CD14-positive monocyte (primary cell): ENCODE measurements at regions not wholly inside any gene's neighbourhood (a gene's known extent, or its start where the extent isn't known, plus 50 kb on each side); places are given as distances from the start of the nearest gene placed in this dataset.
A peak's percentile ranks its signal among the peaks of the same experiment; 100 is the strongest.
"Not testable (repeated sequence)": the region's sequence is repeated elsewhere in the genome, so short reads cannot be mapped to it uniquely, and the experiment has no call there.

Experiments
- DNase-seq, 3 donors: peaks; one replicate each; pipeline ENCODE4 v3.0.0-alpha.2; 2011 to 2022
- H2AFZ ChIP-seq: 2 replicates; pipeline ENCODE4 v1.6.0; 2012; ENCODE audit warnings: mild to moderate bottlenecking, low read depth, low read length, inconsistent platforms; ENCODE audit not compliant: insufficient read depth, poor library complexity, severe bottlenecking
- H3K27ac ChIP-seq, 2 donors: 1 replicate in 1 of 2; 2 replicates in 1 of 2; pipeline ENCODE4 v1.5.1; 2012 to 2013; ENCODE audit warnings: low read length in 2 of 2, control low read depth in 1 of 2, inconsistent platforms in 1 of 2, low read depth in 1 of 2, mild to moderate bottlenecking in 1 of 2
- H3K27me3 ChIP-seq, 2 donors: one replicate each; pipeline versions ENCODE4 v1.6.0 to v1.6.1; 2011 to 2013; ENCODE audit warnings: low read length in 2 of 2; ENCODE audit not compliant: control insufficient read depth in 2 of 2, insufficient read depth in 2 of 2
- H3K36me3 ChIP-seq, 2 donors: replicated peaks in 1 of 2; 1 replicate in 1 of 2; 2 replicates in 1 of 2; pipeline versions ENCODE4 v1.5.1 to v1.6.1; 2012 to 2013; ENCODE audit warnings: low read length in 2 of 2, control low read depth in 1 of 2, inconsistent platforms in 1 of 2, mild to moderate bottlenecking in 1 of 2; ENCODE audit not compliant: insufficient read depth in 2 of 2, control insufficient read depth in 1 of 2
- H3K4me1 ChIP-seq, 2 donors: 1 replicate in 1 of 2; 2 replicates in 1 of 2; pipeline versions ENCODE4 v1.5.1 to v1.6.1; 2012 to 2013; ENCODE audit warnings: low read length in 2 of 2, control low read depth in 1 of 2, inconsistent platforms in 1 of 2, mild to moderate bottlenecking in 1 of 2, moderate library complexity in 1 of 2; ENCODE audit not compliant: insufficient read depth in 2 of 2, control insufficient read depth in 1 of 2
- H3K4me2 ChIP-seq: replicated peaks from 2 replicates; pipeline ENCODE3; 2012; ENCODE audit warnings: low read length, moderate library complexity, mild to moderate bottlenecking; ENCODE audit not compliant: poor library complexity, severe bottlenecking; ENCODE audit errors: extremely low read depth
- H3K4me3 ChIP-seq, 3 experiments: fragments of 200-600 bp in 1 of 3; sonication (generic) in 1 of 3; replicated peaks in 1 of 3; 1 replicate in 2 of 3; 2 replicates in 1 of 3; pipeline ENCODE4 v1.5.1; 2011 to 2013; ENCODE audit warnings: low read length in 3 of 3, mild to moderate bottlenecking in 3 of 3, control low read depth in 2 of 3, low read depth in 2 of 3, inconsistent platforms in 1 of 3, moderate library complexity in 1 of 3
- H3K79me2 ChIP-seq: 2 replicates; pipeline ENCODE4 v1.6.0; 2012; ENCODE audit warnings: mild to moderate bottlenecking, control low read depth, inconsistent platforms, low read length, moderate library complexity; ENCODE audit not compliant: insufficient read depth
- H3K9ac ChIP-seq: 2 replicates; pipeline ENCODE4 v1.6.0; 2017; ENCODE audit warnings: low read length, mild to moderate bottlenecking; ENCODE audit not compliant: insufficient read depth, poor library complexity, severe bottlenecking
- H3K9me3 ChIP-seq, 2 donors: replicated peaks in 1 of 2; 1 replicate in 1 of 2; 2 replicates in 1 of 2; pipeline versions ENCODE4 v1.5.1 to v1.6.1; 2012 to 2013; ENCODE audit warnings: low read length in 2 of 2, control low read depth in 1 of 2; ENCODE audit not compliant: control insufficient read depth in 1 of 2, insufficient read depth in 1 of 2
- H4K20me1 ChIP-seq: 2 replicates; pipeline ENCODE4 v1.6.0; 2012; ENCODE audit warnings: mild to moderate bottlenecking, low read length, control low read depth, moderate library complexity; ENCODE audit not compliant: insufficient read depth
- H3K27ac Mint-ChIP-seq, 7 donors: one replicate each; pipeline ENCODE4 v1.8.0; 2020; ENCODE audit warnings: mild to moderate bottlenecking in 7 of 7, mixed read lengths in 7 of 7, moderate library complexity in 6 of 7, inconsistent platforms in 2 of 7
- H3K27me3 Mint-ChIP-seq, 3 donors: one replicate each; pipeline ENCODE4 v1.8.0; 2021 to 2022; ENCODE audit warnings: low read depth in 3 of 3, mild to moderate bottlenecking in 3 of 3, mixed read lengths in 3 of 3, moderate library complexity in 3 of 3, inconsistent platforms in 1 of 3
- H3K36me3 Mint-ChIP-seq, 2 donors: one replicate each; pipeline ENCODE4 v1.8.0; 2020; ENCODE audit warnings: mixed read lengths in 2 of 2, inconsistent platforms in 1 of 2, mild to moderate bottlenecking in 1 of 2
- H3K4me1 Mint-ChIP-seq: one replicate; pipeline ENCODE4 v1.8.0; 2020; ENCODE audit warnings: mild to moderate bottlenecking, mixed read lengths
- H3K4me3 Mint-ChIP-seq, 2 donors: one replicate each; pipeline ENCODE4 v1.8.0; 2020; ENCODE audit warnings: mild to moderate bottlenecking in 2 of 2, mixed read lengths in 2 of 2, moderate library complexity in 1 of 2
- H3K9me3 Mint-ChIP-seq, 7 donors: one replicate each; pipeline ENCODE4 v1.8.0; 2020 to 2022; ENCODE audit warnings: mixed read lengths in 7 of 7, mild to moderate bottlenecking in 6 of 7, moderate library complexity in 6 of 7, inconsistent platforms in 2 of 7
- WGBS: methylation state at CpG from one replicate; pipeline ENCODE4 v1.1.5; 2013; ENCODE audit warnings: missing lambda C conversion rate; ENCODE audit not compliant: insufficient coverage; 5-methylcytosine and 5-hydroxymethylcytosine counted together
- intact Hi-C, 2 donors: fragments of 100-400 bp; cut with micrococcal nuclease; formaldehyde crosslinking; loops; one replicate each; pipeline versions ENCODE4 v1.15.0 to v1.15.1; 2023

DNA sequence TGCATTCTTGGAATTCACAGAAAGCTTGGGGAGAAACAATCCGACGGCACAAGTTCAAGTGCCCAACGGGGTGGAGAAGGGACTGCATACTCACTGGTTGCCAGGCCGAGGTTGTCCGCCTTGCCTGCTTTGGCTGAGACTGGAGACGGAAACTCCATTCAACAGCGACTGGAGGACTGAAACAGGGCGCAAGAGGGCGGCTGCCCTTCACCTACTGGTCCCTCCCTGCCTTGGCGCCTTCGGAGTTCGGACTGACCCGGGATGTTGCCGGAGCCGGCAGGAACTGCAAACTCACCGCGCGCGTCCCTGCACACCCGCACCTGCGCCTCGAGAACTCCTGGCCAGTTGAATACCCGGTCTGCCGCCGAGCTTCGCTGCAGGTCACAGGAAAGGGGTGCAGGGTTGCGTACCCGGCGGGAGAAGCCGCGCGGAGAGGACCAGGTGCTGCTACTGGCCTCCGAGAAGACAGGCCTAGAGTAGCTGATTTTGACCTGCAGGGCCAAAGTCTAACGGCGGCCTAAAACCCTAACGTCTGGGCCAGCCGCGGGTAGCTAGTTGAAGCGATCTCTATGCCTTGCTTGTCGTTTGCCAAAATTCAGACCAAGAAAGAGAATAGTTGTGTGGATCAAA is 132.9 kb downstream of the FAM72B start:
- H3K9me3 ChIP-seq, H3K9ac ChIP-seq, H3K4me1 ChIP-seq, H2AFZ ChIP-seq, H3K27ac Mint-ChIP-seq, H3K27ac ChIP-seq, H3K79me2 ChIP-seq, H3K36me3 Mint-ChIP-seq, H3K4me3 ChIP-seq, H3K27me3 ChIP-seq, H3K36me3 ChIP-seq, intact Hi-C loops, H3K4me2 ChIP-seq, H4K20me1 ChIP-seq, H3K9me3 Mint-ChIP-seq, DNase-seq: not testable (repeated sequence)
- no CpG with 5 or more reads among the region's 40 CpGs for WGBS
- peaks cover 19% of the 10 kb centered on the region for H3K4me1 Mint-ChIP-seq
- peak overlapping the region; percentile 9 to 77 for H3K4me3 Mint-ChIP-seq
- H3K27me3 Mint-ChIP-seq: peaks cover 11 to 19% (median 14%) of the 10 kb centered on the region in 3 donors

- H3K27ac Mint-ChIP-seq, intact Hi-C loops, DNase-seq, H3K4me2 ChIP-seq, H3K27me3 ChIP-seq, H3K9me3 ChIP-seq, H3K27ac ChIP-seq, H3K36me3 Mint-ChIP-seq, H3K9me3 Mint-ChIP-seq, H3K79me2 ChIP-seq, H4K20me1 ChIP-seq, H3K4me1 ChIP-seq, H3K9ac ChIP-seq, H3K36me3 ChIP-seq: not testable (repeated sequence)
- 11% methylated on average over 3 of the region's 34 CpGs for WGBS
- Histone ChIP-seq H2AFZ (peak overlapping the region; percentile 41), H3K4me3 (peak overlapping the region in 1 of 3 experiments; percentile 53)
- H3K4me3 Mint-ChIP-seq: peak overlapping the region; percentile 63 to 91
- H3K27me3 Mint-ChIP-seq: peaks cover 11 to 19% (median 14%) of the 10 kb centered on the region in 3 donors
- peaks cover 19% of the 10 kb centered on the region for H3K4me1 Mint-ChIP-seq
Observed at GRCh38 chr1:121052081-121052660, 132.0 kb downstream of the FAM72B start.

DNA sequence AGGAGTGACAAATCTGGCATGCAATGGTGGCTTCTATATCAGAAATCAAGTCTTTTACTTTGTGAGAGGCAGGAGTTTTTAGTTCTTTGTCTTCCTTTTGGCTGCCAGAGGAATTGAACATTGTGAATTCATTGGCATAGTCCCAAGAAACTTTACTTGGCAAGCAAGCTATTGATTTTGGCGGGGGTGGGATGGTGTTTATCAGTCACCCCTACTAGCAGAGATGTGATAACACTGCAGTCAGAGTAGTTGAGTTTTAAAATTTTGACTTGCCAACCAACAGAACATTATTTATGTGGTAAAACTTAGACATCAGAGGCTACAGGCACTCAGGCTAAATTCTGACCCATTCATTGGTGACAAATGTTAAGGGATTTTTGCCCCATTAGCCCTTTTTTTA is 129.2 kb downstream of the FAM72B start:
- H3K27ac Mint-ChIP-seq, H3K4me3 Mint-ChIP-seq, H3K4me1 ChIP-seq, intact Hi-C loops, H3K4me3 ChIP-seq, H3K9me3 Mint-ChIP-seq, H3K36me3 Mint-ChIP-seq, H3K79me2 ChIP-seq, H3K36me3 ChIP-seq, H3K4me2 ChIP-seq, H3K9ac ChIP-seq, H4K20me1 ChIP-seq, DNase-seq, H2AFZ ChIP-seq, H3K9me3 ChIP-seq, H3K27ac ChIP-seq, H3K27me3 ChIP-seq: not testable (repeated sequence)
- WGBS: no CpG with 5 or more reads among the region's 1 CpG
- Mint-ChIP-seq H3K4me1 (peaks cover 19% of the 10 kb centered on the region), H3K27me3 (peaks cover 11 to 19% (median 14%) of the 10 kb centered on the region in 3 donors)

DNA sequence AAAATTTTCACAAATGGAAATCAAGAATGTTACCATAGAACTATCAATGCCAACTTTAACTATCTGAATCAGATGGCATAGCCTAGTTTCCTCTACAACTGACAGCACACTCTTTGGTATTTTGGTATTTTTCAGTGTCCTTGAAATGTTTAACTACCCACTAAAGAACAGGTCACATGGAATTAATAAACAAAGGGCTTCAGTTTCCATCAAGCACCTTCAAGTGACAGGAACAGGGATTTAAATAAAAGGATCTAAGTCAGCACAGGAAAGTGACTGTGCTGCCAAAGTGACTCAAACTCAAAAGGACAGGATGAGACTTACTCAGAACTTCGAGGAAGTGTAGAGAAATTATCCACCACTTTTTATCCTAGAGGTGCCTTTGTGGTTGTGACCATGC is 117.2 kb downstream of the FAM72B start:
- H3K27ac ChIP-seq, H3K4me3 ChIP-seq, DNase-seq, H3K27me3 Mint-ChIP-seq, H3K4me3 Mint-ChIP-seq, H3K4me2 ChIP-seq, H3K27ac Mint-ChIP-seq, H4K20me1 ChIP-seq, H2AFZ ChIP-seq, H3K27me3 ChIP-seq, H3K9ac ChIP-seq, H3K79me2 ChIP-seq, H3K4me1 Mint-ChIP-seq, H3K4me1 ChIP-seq, H3K9me3 Mint-ChIP-seq, H3K9me3 ChIP-seq, H3K36me3 Mint-ChIP-seq, intact Hi-C loops, H3K36me3 ChIP-seq: not testable (repeated sequence)
- WGBS: no CpG with 5 or more reads among the region's 1 CpG
